ENCODE measurements at regions not wholly inside any gene's neighbourhood (a gene's known extent, or its start where the extent isn't known, plus 50 kb on each side); places are given as distances from the start of the nearest gene placed in this dataset.

GRCh38 chr20:22321191-22321590 lies 263.2 kb downstream of the FOXA2 start:
- intact Hi-C loops (cut with micrococcal nuclease), result no loop called here

DNA sequence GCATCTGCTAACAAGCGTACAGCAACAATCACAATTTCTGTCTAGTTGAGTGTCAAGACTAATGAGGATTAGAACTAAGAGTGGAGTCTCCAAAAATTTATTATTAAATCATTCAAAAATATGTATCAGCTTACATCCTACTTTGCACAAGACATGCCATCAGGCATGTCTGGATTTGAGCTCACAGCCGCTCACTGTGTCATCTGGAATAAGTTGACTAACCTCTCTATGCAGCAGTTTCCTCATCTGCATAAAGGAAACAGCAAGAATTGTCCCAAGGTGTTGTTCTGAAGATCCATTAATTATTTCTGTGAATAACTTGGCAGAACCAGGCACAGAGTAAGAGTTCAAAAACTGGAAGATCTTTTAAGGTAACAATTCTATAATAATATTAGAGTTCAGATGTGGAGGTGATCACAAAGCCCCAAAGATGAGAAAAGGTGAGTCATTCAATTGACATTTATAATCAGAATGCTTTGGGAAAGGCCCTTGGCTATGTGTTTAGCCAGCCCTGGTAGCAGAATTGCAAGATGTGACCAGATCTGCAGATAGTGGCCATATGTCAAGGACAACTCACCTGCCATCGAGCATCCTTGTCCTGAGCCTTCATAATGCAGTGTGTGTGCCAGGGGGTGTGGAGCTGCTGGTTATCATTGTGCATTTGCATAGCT lies 264.0 kb downstream of the FOXA2 start:
- intact Hi-C loops (cut with micrococcal nuclease), result no loop called here

GRCh38 chr20:22315771-22316170 lies 268.6 kb downstream of the FOXA2 start:
- intact Hi-C loops (cut with micrococcal nuclease), result no loop called here

DNA sequence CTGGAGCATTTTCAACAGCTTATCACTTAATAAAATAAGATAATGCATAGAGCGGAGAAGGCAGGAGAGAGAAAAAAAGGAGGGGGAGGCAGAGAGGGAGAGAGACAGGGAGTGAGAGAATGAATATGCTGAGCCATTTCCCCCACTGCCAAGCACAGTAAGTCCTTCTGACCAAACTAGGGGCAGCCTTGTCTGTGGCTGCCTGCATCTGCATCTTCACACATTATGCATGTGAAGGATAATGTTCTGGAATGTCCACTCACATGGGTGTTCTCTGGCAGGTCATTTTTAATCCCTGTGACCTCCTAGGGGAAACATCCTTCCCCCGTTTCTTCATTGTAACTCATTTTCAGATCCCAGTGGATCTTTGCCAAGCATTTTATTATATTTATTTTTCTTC lies 269.3 kb downstream of the FOXA2 start:
- intact Hi-C loops (cut with micrococcal nuclease), result no loop called here

DNA sequence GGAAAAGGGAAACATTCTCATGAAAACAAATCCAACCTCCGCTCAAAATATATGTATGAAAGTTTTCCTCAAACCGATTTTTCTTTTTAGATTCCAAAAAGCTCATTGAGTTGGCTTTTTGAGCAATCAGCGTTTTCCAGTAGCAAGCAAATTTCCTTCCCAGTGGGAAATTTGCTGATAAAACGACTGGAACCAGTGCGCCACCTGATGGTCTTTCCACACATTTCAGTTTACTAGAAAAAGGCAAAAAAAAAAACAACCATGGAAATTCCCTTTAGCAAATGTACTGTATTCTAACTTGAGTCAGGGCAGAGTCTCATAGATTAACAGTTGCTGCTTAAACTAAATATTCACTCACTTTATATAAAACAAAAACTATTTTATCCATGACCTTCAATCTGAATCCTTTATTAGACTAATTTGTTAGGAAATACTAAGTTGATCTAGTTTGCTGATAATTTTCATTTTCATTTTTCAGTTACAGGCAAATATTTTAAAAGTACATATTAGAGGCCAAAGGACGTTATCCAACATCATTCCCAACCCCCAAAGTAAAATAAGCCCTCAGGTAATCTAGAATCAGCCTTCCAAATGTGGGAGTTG lies 271.5 kb downstream of the FOXA2 start:
- intact Hi-C loops (cut with micrococcal nuclease), result no loop called here

DNA sequence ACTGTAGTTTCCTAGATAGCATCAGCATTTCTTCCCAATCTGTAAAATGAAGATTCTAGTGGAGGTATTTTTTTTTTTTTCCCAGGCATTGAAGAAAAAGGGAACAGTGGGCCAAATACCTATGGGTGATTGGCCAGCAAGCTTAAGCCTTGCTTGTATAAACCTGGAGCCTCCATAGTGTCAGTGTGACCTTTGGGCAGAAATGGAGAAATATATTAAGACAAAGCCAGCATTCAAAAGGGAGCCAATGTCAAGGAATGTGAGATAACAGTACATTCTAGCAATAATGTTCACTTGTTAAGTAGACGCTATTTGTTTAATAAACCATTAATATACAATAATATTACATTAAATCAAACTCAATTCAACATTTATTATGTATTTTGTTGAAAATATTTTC lies 275.4 kb downstream of the FOXA2 start:
- intact Hi-C loops (cut with micrococcal nuclease), result no loop called here

DNA sequence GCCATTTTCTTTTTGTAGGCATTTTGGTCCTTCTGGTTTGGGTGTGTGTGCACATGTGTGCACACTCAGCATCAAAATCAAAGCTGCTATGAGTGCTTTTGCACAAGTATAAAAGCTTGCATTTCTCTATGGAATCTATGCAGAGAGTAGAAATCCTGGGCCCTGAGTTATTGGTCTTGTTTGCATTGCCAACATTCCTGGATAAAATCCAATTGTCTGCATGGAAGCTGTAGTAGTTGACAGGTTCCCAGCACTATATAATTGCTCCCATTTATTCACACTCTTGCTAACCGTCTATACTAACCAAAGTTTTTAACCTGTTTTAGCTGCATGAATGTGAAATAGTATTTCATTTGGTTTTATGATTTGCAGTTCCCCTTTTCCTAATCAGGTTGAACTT lies 277.0 kb downstream of the FOXA2 start:
- intact Hi-C loops (cut with micrococcal nuclease), result no loop called here

DNA sequence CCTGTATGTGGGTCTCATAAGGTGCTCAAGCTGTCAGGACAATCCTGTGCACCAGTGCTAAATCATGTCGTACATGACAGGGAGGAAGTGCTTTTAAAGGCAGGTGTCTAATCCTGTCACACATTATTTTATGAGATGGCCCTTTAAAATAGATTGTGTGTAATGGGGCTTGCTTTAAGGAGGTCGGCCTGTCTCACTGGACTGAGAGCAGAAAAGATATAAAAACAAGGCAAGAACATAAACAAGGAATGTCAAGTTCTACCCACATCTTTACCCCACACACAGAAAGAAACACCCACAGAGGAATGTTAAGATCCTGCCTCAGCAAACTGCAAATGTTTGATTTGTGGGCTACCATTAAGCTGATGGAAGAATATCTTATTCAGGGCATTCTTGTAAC lies 279.0 kb downstream of the FOXA2 start:
- intact Hi-C loops (cut with micrococcal nuclease), result no loop called here

- intact Hi-C loops (cut with micrococcal nuclease), result no loop called here
Measured at GRCh38 chr20:22303523-22303922, 280.8 kb downstream of the FOXA2 start.

GRCh38 chr20:22302039-22302438 lies 282.3 kb downstream of the FOXA2 start:
- intact Hi-C loops (cut with micrococcal nuclease), result no loop called here

DNA sequence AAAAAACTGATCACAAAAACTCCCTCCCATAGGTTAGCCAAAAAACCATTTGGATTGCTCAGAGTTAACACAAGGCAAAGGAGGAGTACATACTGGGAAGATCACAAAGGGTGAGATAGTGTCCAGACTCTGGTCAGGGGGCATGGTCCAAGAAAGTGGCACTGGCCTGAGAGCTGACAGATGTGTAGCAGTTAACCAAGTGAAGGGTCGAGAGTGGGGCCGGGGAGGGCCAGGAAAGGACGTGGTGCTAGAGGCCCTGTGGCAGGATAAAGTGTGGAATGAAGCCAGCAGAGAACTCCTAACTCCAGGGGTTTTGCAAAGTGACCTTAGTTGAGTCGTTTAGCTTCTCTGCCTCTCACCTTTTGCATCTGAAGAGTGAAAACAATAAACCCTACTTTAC lies 290.5 kb downstream of the FOXA2 start:
- intact Hi-C loops (cut with micrococcal nuclease), result no loop called here

DNA sequence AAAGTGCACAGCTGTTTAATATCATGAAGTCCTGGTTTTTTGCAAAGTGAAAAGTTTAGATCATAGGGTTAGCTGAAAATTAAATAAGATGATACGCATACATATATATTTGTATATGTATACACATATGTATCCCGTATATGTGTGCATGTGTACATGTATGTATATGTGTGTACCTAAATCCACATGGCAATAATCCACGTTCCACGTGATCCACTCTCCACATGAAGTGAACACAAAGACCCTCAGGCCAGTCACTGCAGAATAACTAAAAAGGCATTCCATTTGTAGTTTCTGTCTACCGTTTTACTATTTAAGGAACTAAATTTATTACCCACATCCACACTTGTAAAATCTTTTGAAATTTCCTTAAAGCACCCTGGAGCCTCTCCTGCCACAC lies 294.9 kb downstream of the FOXA2 start:
- intact Hi-C loops (cut with micrococcal nuclease), result no loop called here

- intact Hi-C loops (cut with micrococcal nuclease), result no loop called here
Measured at GRCh38 chr20:22288957-22289356, 295.4 kb downstream of the FOXA2 start.

DNA sequence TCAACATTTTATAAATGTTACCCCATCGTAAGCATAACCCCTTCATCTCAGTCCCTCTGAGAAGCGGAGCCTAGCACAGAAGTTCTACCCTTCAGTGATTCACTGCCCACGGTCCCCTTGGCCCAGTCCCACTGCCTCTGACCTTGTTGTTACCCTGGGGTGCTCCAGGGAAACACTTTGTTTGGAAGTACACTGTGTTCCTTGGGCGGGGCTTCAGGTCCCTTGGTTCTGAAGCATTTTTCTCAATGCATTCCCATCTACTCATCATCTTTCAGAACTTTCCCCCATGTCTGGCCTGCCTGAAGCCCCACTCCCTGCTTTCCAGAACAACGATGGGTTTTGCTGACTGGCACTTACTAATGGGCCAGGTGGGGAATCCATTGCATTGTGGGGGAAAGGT lies 296.2 kb downstream of the FOXA2 start:
- intact Hi-C loops (cut with micrococcal nuclease), result no loop called here

- intact Hi-C loops (cut with micrococcal nuclease), result no loop called here
Measured at GRCh38 chr20:22285555-22285954, 298.8 kb downstream of the FOXA2 start.

- intact Hi-C loops (cut with micrococcal nuclease), result no loop called here
Measured at GRCh38 chr20:22282696-22283095, 301.7 kb downstream of the FOXA2 start.

DNA sequence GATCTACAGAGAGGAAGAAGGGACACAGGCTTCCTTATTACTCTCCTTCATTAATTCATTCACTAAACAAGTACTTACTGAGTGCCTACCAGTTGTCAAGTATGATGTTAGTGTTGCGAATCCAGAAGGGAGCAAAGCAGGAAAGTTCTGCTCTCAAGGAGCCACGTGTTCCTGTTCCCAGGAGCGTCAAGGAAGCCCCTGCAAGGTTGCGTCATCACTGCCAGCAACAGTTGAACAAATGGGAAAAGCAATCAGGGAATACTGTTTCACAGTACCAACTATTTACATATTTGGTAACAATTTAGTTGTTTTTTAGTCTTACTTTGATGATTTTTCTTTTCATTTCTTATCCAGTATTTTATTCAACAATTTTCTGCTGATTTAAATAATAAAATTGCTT lies 310.0 kb downstream of the FOXA2 start:
- intact Hi-C loops (cut with micrococcal nuclease), result no loop called here

DNA sequence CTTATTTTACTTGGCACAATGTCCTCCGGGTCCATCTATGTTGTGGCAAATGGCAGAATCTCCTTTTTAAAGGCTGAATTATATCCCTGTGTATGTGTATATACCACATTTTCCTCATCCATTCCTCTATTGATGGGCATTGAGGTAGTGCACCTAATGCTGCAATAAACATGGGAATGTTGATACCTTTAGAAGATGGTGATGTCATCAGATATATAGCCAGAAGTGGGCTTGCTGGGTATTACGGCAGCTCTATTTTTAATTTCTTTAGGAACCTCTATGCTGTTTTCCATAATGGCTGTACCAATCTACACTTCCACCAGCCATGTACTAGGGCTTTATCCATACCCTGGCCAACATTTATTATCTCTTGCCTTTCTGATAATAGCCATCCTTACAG lies 315.7 kb downstream of the FOXA2 start:
- intact Hi-C loops (cut with micrococcal nuclease), result no loop called here

DNA sequence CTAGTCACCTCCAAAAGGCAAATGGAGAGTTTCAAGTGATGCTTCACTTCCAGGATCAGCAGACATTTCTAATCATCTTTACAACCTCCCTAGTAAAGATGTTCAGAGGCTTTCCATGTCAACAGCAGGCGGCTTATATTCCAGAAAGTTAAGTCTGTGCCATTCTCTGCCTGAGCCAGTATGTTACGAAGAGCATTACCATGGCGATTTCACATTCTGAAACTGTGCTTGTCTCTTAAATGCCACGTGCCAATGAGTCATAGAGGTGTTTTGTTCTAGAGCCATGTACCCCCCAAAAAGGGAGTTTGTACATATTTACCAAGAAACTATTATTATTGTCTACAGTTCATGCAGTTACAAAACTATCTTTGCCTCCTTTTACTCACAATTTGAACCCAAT lies 319.5 kb downstream of the FOXA2 start:
- intact Hi-C loops (cut with micrococcal nuclease), result no loop called here

GRCh38 chr20:22260506-22260905 lies 323.9 kb downstream of the FOXA2 start:
- intact Hi-C loops (cut with micrococcal nuclease), result no loop called here

DNA sequence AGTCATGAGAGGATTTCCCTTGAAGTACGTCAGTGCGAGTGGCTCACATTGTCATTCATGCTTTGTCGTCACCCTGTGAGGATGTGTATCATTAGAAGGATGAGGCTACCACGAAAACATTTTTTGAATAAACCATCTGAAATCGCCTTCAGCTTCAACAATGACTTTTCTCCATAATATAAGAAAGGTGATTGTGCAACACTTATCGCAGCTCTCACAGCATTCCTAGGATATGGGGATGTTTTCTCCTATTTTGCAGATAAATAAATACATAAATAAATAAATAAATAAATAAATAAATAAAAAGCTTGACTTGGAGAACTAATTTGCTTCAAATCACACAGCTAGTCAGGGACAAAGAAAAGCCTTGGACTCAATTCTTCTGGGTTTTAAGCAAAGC lies 326.5 kb downstream of the FOXA2 start:
- intact Hi-C loops (cut with micrococcal nuclease), result no loop called here

- intact Hi-C loops (cut with micrococcal nuclease), result no loop called here
Measured at GRCh38 chr20:22248051-22248667, 336.2 kb downstream of the FOXA2 start.

DNA sequence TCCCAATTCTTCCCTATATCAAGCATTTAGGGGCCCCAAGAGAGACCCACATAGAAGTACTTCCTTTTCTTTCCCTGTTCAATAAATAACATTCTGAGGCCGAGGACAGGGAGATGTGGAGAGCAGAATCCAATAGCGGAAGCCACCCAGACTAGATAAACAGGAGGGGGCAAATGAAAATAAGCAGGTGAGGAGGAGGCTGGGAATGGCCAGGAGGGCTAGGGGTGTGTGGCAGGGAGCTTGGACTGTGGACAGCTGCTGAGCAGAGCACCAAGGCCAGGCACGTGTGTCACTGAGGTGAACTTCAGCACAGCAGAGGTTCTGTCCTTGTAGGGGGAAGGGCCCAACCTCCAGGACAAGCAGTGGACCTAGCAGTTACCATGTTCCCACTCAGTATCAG lies 339.2 kb downstream of the FOXA2 start:
- intact Hi-C loops (cut with micrococcal nuclease), result no loop called here
